Activated gamma-delta T cell treated with Interleukin-2 at 50 U/mL for 16 hours (primary cell): ENCODE measurements at regions not wholly inside any gene's neighbourhood (a gene's known extent, or its start where the extent isn't known, plus 50 kb on each side); places are given as distances from the start of the nearest gene placed in this dataset.

Experiments used
- DNase-seq: peaks from one replicate; pipeline ENCODE4 v3.0.0-alpha.2; 2020

GRCh38 chr5:174159327-174160114, 114.0 kb downstream of the NSG2 start:
- DNase-seq, result no peak

DNA sequence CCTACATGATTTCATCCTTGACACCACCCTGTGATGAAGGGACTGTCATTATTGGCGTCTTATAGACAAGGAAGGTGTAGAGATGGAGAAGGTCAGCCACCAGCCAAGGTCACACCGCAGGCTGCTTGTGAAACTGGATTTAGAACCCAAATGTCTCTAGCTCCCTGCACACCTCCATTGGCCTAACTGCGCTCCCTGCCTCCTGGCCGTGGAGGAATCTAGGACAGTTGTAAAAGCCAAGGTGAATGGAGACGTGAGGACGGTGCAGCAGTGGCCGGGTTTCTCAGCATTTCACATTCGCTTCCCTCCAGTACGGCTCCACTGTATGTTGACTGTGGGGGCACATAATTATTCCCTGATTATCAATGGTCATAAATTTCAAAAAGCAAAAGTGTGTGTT, 119.9 kb downstream of the NSG2 start:
- no peak for DNase-seq

DNA sequence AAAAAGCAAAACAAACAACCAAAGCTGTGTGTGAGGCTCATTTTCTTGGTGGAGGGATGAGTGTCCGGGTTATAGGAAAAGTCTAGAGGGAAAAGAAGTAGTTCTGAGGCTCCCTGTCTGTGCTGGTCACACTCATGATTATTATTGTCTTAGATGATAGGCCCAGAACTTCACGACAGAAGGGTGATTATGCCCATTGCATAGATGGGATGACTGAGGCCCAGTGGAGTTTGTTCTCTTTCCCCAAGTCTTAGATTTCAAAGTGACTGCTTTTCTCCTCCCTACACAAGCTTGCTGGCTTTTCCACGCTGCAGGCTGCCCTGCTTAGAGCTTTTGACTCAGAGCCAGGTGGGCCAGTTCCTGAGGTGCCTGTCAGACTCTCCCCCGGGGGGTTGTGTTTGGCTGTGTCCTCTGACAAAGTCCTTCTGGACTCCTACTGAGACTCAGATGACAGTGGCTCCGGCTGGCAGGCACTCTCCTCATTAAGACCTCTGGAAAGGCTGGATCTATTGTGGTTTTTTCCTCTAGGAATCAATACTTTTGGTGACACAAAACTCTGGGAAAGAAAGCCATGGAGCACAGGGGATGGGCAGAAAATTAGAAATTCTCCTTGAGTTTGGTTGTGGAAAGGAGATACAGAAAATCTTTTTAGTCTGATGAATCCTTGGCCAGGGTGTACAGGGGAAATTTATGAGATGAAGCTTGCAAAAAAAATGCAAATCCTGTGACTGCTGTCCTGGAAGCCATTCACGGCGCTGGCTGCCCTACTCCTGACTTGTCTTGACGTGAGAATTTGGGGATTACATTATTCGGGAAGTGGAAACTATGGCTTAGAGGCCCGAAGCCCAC, 120.9 kb downstream of the NSG2 start:
- DNase-seq, result no peak

DNA sequence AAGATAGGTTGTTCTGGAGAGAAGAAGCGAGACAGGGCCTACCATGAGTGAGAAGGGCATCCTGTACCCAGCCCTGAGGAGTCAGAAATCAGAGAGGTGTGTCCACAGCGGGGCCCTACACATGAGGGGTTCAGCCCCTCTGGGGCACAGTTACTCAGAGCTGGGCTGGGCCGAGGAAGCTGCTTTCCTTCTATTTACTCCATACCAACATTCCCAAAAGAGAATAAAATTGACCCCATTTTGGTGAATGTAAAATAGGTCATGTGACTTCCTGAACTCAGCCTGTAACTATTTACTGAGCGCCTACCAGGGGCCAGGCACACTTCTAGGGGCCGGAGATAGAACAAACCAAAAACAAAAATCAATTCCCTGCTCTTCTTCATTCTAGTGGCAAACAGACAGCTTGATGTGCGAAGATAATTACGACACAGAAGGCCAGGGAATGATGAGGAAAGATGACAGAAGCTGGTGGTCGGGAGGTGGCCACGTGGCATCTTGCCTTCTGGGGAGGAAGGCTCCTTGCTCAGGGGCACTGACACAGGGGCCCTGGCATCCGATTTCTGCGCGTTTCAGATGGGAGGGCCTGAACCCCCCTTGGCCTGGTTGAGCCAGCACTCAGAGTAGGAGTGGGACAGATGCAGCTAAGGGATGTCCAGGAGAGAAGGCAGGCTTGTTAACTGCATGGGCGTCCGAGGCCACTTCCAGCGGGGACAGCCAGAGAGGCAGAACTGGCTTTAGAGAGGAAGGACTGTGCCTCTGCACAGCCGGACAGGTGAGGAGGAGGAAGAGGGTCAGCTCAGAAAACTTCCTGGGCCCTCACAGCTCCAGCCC, 121.8 kb downstream of the NSG2 start:
- no peak for DNase-seq

DNA sequence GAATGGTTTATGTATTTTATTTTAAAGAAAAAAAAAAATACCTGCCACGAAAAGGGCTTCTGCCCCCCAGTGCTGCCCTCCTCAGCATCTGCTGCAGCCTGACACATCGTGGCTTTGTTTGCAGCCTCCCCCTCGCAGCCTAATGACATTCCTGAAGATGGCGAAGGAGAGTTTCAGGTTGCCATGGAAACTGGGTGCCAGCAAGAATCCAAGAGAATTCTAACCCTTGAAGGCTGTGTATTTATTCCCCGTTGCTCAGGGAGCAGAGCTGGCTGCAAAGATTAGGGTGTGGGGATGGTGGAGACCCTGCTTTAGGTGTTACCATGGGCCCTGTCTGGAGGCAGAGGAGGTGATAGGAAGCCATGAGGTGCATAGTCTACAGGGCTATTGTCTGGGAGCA, 126.6 kb downstream of the NSG2 start:
- no peak for DNase-seq

DNA sequence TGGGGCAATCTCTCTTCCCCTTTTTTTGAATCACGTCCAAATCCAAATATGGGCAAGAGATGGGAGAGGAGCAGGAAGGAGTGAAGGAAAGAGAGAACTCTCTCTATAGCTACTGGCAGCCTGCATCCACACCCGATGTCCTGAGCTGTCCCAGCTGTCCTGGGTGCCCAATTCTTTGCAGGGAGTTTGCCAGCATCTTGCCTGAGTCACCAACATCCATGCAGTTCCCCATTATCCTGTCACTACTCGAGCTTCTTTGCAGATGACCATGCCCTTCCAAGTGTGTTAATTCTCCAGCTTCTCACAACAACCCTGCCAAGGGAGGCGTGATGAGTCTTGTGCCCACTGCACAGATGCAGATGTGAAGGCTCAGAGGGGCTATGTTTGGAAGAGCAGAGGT, 127.1 kb downstream of the NSG2 start:
- DNase-seq, result no peak

DNA sequence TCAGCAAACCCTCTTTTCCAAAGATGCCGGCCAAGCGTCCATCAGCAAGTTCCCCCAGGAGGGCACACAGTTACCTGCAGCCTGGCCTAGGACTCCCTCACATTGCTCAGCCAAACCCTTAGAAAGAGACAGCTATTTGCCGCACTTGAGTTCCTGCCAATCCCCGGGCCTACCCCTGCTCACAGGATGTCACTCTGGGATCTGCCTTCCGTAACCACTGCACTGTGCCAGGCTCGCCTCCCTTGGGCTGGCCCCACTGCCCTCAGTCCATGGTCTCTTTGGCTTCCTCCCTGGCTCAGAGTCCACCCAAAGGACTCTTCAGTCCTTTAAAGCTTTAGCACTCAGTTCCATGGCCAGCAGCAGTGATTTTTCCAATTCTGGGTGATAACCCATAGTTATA, 128.3 kb downstream of the NSG2 start:
- DNase-seq, result no peak

DNA sequence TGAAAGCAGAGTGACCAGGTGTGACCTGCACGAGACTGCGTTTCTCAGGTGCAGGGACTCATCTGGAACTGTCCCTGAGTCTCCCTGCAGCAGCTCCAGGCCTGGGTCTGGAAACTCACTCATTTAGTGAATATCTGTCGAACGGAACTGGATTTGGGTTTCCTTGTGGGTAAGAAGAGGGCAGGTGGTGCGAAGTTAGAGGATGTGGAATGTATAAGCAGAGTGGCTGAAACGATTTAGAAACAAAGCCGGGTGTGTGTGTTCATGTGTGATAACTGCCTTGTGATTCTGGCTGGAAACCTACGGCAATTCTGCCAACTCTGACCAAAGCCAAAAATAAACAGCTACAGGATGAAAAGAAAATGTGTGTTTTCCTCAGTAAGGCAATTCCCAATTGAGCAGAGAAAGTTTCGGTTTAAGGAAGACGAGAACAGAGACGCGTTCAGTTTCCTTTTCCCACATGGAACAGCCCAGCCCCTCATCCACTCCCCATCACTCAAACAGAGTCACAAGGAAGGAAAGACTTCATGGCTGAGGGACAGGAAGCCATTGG, 130.3 kb downstream of the NSG2 start:
- DNase-seq, result no peak

DNA sequence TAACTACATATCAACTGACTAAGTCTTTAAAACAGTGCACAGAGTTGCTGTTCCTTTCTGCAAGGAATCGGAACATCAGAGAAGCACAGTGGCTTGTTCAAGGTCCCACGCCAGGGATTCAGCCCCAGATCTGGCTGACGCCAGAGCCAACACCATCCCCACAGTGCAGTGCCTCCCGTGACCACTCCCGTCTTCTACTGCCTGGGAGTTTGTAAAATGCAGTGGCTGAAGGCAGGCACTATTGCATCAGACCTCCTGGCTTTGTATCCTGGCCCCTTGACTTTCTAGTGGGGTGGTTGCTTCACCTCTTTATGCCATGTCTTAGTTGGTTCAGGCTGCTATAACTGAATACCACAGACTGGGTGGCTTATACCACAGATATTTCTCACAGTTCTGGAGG, 131.0 kb downstream of the NSG2 start:
- no peak for DNase-seq

DNA sequence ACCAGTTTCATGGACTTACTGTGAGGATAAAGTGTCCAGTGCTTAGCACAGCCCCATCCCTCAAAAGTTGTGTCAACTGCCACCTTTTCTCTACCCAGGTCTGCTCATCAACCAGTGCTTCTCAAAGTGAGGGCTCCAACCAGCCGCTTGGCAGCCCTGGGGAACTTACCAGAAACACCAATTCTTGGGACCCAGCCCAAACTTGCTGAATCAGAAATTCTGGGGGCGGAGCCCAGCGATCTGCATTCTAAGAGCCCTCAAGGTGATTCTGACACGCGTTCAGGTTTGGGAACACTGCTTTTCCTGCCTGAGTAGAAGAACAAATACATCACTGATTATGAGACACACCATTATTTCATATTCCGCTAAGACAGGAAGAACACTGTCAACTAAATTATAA, 132.0 kb downstream of the NSG2 start:
- DNase-seq, result no peak

- no peak for DNase-seq
These were observed 132.6 kb downstream of the NSG2 start for GRCh38 chr5:174177976-174178605.

DNA sequence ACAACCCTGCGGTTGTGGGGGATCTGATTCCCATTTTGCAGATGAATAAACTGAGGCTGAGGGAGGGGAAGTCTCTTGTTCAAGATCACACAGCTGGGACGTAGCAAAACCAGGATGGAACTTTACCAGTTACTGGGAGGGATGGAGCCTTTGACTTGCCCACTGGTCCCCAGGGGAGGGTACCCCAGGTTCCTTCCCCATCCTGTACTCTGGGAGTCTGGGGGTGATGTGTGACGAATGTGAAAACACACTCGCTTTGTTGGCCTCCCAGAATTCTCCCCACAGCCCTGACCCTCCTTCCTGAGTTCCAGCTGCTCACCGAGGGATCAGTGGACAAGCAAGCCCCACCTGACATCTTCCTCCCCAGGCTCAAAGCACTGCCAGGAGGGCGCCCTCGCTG, 135.1 kb downstream of the NSG2 start:
- no peak for DNase-seq

- DNase-seq, result no peak
These were observed 136.6 kb downstream of the NSG2 start for GRCh38 chr5:174182111-174182510.

DNA sequence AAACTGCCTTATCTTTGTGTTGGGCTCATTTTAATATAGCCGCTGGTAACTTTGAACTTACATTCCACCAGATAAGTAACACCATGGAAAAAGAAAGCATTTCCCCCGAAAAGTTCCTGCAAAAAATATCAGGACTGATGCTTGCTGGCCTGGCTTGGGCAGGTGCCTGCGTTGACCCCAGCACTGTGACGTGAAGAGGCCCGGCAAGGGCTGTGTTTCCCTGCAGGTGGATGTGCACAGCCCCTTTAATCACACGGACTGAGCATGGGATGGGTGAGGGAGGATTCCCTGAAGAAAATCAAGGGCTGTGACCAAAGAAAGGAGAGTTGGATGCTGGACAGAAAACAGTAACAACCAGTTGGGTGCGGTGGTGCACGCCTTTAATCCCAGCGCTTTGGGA, 138.2 kb downstream of the NSG2 start:
- DNase-seq, result no peak

DNA sequence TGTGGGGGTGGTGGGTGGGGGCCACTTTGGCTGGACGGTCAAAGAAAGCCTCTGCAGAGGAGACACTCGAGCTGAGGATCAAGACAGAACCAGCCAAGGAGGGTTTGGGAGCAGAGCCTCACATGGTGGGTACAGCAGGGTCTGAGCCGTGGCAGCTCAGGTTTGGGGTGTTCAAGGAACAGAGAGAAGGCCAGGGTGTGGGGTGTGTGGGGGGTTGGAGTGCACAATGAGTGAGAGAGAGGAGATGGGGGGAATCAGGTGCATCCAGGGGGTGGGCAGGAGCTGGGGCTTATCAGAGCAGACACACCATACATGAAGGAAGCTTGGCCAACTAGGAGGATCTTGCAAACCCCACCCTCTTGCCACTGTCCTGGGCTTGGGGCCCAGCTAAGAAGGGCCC, 140.0 kb downstream of the NSG2 start:
- DNase-seq, result no peak

- no peak for DNase-seq
These were observed 140.7 kb downstream of the NSG2 start for GRCh38 chr5:174186096-174186695.

GRCh38 chr5:174187001-174187400, 141.5 kb downstream of the NSG2 start:
- no peak for DNase-seq

GRCh38 chr5:174187481-174187880, 142.0 kb downstream of the NSG2 start:
- no peak for DNase-seq

DNA sequence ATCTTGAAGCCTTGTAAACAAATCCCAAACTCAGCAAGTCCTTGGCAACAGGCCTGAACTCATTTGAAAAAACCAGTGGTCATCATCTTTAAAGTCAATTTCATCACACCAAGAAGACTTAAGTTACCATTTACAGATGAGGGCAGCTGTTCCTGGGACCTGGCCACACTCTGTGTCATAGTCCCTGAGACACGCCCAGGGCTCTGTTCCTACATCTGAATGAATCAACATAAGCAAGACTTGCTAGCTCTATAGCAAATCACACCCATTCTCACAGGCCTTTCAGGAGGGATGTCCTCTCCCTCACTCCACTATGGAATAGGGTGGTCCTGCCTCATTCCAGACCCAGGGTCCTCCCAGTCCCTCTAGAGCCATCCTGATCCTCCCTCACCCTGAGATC, 142.8 kb downstream of the NSG2 start:
- no peak for DNase-seq

GRCh38 chr5:174189654-174190541, 144.4 kb downstream of the NSG2 start:
- no peak for DNase-seq

DNA sequence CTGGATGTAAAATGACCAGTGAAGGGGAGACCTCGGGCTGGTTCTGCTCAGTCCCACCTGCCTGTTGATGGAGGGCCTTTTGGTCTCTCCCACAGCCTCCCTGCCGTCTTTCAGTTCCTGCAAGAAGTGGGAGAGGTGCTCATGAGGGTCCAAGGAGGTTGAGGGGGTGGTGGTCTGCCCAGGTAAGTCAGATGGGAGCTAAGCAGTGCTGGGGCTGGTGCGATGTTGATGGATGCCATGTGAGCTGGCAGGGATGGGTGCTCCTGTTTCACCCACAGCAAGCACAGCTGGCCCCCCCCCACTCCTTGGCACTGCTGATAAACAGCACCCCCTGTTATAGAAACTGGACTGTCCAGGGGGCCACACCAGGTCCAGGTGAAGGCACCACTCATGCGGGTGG, 145.6 kb downstream of the NSG2 start:
- no peak for DNase-seq
